ENCODE measurements at regions not wholly inside any gene's neighbourhood (a gene's known extent, or its start where the extent isn't known, plus 50 kb on each side); places are given as distances from the start of the nearest gene placed in this dataset.

DNA sequence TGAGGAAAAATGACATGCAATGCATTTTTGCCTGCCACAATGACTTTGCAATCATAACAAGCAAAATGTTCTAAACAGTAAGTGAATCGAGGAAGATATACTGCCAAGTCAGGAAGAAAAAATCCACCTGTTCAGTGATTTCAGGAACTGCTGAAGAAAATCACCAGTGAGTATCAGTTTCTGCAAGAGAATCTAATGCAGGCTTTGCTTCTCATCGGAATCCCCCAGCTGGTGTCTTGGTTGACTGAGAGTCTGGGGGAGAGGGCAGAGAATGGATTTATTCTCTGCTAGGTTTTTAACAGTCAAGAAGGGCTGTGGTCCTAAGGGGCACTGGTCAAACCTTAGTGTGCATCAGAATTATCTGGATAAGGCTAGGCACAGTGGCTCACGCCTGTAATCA lies 363.4 kb downstream of the CDH26 start:
- DNase-seq (ENCODE audit: low read depth in 3 of 3), result no peak

DNA sequence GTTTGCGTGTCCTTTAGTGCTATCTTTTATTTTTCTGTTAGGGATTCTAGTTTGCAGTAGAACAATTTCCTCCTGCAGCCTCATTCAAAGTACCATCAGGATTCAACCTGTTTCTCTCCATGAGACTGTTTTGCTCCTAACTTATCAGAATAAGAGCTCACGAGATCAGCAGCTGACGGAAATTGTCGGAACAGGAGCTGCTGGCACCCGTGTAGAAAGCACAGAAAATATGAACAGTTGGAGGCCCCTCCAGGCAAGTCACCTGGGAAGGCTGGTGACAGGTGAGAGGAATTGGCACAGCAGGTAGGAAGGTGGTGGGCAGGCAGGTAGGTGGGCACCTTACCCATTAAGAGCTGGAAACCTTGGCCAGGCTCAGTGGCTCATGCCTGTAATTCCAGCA lies 368.6 kb downstream of the CDH26 start:
- no peak for DNase-seq (ENCODE audit: low read depth in 3 of 3)

GRCh38 chr20:60327971-60328660 lies 369.9 kb downstream of the CDH26 start:
- DNase-seq (ENCODE audit: low read depth in 3 of 3), result no peak

DNA sequence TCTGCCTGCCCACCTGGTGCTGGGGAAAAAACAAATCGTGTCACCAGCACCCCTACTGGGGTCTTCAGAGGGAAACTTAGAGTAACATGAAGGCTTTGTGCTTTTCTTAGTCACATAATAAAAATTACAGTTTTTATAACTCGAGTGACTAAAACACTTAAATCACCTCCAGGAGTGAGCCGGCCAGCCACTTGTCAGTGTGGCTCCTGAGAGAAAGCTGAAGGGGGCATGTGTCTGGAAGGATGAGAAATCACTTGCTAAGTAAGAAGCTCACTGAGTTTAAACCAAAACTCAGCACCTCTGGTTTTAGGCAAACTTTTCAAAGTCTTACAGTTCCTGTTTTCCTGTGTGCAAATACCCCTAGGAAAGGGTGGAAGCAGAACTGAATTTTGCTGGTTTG lies 372.2 kb downstream of the CDH26 start:
- DNase-seq (ENCODE audit: low read depth in 3 of 3), result no peak

- DNase-seq (ENCODE audit: low read depth in 3 of 3), result no peak
Measured at GRCh38 chr20:60331688-60332300, 373.6 kb downstream of the CDH26 start.

- DNase-seq (ENCODE audit: low read depth in 3 of 3), result no peak
Measured at GRCh38 chr20:60332523-60332922, 374.3 kb downstream of the CDH26 start.

- no peak for DNase-seq (ENCODE audit: low read depth in 3 of 3)
Measured at GRCh38 chr20:60334911-60335310, 376.7 kb downstream of the CDH26 start.

- DNase-seq (ENCODE audit: low read depth in 3 of 3), result no peak
Measured at GRCh38 chr20:60338556-60338955, 380.3 kb downstream of the CDH26 start.

DNA sequence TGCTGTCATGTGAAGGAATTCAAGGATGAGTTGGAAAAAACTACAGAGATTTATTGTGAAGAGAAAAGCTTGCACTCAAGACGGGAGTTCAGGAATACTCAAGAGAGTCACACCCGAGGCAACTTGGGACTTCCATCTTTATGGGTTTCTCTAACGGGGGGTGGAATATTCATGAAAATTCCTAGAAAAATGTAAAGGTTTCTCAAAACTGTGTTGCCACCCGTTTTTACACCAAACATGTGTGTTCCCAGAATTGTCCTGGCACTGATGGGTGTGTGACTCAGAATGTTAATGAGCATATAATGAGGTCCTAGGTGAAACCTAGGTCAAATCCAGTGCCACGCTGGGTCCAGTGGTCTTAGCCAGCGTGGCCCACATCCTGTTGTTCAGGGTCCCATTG lies 381.5 kb downstream of the CDH26 start:
- DNase-seq (ENCODE audit: low read depth in 3 of 3), result no peak

GRCh38 chr20:60340232-60340631 lies 382.0 kb downstream of the CDH26 start:
- no peak for DNase-seq (ENCODE audit: low read depth in 3 of 3)

GRCh38 chr20:60341062-60341461 lies 382.8 kb downstream of the CDH26 start:
- DNase-seq (ENCODE audit: low read depth in 3 of 3), result no peak

DNA sequence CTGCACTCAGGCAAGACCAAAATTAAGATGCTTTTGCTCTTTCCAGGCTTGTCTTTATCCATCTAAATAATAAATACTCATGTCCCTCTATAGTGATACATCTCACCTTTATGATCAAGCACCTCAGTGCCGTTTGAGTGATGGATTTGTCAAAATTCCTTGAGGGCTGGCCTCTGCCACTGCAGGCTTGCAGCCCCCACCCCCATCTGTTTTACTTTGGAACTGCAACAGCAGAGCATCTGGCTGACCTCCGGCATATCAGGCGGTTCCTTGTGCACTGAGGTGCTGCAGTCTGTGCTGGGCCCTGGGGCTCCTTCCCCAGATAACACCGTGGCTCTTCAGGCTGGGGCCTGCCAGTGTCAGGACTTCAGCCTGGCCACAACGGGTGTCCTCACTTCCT lies 386.9 kb downstream of the CDH26 start:
- no peak for DNase-seq (ENCODE audit: low read depth in 3 of 3)

DNA sequence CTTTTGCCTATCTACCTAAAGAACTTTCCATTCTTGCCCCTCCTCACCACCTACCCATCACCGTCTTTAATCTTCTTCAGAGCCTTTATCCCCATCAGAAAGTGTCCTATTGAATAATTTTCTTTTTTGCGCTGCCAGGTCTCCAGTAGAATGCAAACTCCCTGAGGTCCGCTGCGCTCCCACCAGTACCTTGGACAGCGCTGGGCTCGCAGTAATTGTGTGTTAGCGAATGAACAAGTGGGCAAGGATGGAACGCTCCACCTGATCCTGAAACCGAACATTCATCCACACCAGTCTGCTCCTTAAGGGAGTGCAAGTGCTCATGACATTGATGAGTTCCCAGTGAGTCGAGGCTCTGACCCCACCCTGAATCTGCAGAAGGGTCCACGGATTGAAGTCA lies 391.2 kb downstream of the CDH26 start:
- DNase-seq (ENCODE audit: low read depth in 3 of 3), result no peak

DNA sequence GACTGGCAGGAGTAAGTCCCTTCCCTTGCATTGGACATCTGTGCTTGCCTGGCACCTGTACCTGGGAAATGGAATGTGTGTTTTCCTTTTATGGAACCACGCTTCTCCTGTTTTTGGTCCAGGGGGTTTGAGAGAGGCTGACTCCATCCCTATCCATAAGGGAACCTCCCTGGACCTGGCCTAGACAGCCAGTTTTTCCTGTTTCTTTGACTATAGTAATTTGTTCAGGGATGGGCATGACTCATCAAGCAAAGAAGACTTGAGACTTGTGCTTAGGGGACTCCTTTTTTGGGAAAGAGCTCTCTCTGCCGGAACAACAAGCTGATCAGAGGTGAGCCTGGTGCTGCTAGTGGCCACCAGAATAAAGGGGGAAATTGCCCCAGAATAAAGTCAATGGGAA lies 393.8 kb downstream of the CDH26 start:
- DNase-seq (ENCODE audit: low read depth in 3 of 3), result no peak

- no peak for DNase-seq (ENCODE audit: low read depth in 3 of 3)
Measured at GRCh38 chr20:60352596-60352995, 394.4 kb downstream of the CDH26 start.

GRCh38 chr20:60354024-60354580 lies 395.9 kb downstream of the CDH26 start:
- no peak for DNase-seq (ENCODE audit: low read depth in 3 of 3)

GRCh38 chr20:60358101-60358500 lies 399.9 kb downstream of the CDH26 start:
- no peak for DNase-seq (ENCODE audit: low read depth in 3 of 3)

GRCh38 chr20:60359010-60359409 lies 400.8 kb downstream of the CDH26 start:
- DNase-seq (ENCODE audit: low read depth in 3 of 3), result no peak

GRCh38 chr20:60361761-60362395 lies 403.7 kb downstream of the CDH26 start:
- no peak for DNase-seq (ENCODE audit: low read depth in 3 of 3)

GRCh38 chr20:60362531-60362930 lies 404.3 kb downstream of the CDH26 start:
- no peak for DNase-seq (ENCODE audit: low read depth in 3 of 3)

DNA sequence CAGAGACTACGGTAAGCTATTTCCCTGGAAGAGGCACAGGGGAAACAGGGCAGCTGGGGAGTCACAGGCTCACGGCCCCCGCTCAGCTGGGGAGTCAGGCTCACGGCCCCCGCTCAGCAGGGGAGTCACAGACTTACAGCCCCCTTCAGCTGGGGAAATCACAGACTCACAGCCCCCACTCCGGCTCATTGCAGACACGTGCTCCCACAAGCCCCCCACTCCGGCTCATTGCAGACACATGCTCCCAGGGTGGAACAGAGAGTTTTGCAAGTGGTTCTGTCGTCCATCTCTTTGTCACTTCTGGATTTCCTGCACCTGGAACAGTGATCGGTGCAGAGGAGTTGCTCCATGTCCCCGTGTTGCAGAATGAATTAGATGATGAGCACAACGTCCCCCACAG lies 405.5 kb downstream of the CDH26 start:
- DNase-seq (ENCODE audit: low read depth in 3 of 3), result no peak

DNA sequence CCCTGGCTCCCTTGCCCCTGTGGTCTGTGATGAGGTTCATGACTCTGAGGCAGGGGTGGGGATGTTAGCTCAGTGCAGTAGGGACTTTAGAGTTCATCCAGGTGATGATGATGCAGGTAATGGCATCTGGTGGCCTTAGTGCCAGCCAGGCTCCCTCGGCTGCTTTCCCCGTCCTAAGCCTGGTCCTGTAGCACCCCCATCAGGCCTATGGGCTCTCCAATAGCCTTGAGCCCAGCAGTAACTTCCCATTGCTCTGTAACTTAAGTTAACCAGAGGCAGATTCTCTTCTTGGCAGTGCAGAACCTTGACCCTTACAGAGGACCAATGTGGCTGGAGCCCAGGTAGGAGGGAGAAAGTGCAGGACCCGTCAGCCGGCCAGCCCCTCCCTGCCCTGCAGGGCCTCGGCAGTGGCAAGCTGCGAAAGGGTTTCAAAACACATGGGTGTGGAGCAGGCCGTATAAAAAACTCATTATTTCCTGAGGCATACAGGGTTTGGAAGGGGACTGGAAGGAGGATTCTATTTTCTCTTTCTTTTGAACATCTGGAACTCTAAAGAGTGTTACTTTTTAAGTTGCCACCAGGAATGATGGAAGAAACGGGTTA lies 406.9 kb downstream of the CDH26 start:
- no peak for DNase-seq (ENCODE audit: low read depth in 3 of 3)

- DNase-seq (ENCODE audit: low read depth in 3 of 3), result no peak
Measured at GRCh38 chr20:60365882-60366281, 407.7 kb downstream of the CDH26 start.
